ENCODE measurements at regions not wholly inside any gene's neighbourhood (a gene's known extent, or its start where the extent isn't known, plus 50 kb on each side); places are given as distances from the start of the nearest gene placed in this dataset.
"Not testable (repeated sequence)": the region's sequence is repeated elsewhere in the genome, so short reads cannot be mapped to it uniquely, and the experiment has no call there.

DNA sequence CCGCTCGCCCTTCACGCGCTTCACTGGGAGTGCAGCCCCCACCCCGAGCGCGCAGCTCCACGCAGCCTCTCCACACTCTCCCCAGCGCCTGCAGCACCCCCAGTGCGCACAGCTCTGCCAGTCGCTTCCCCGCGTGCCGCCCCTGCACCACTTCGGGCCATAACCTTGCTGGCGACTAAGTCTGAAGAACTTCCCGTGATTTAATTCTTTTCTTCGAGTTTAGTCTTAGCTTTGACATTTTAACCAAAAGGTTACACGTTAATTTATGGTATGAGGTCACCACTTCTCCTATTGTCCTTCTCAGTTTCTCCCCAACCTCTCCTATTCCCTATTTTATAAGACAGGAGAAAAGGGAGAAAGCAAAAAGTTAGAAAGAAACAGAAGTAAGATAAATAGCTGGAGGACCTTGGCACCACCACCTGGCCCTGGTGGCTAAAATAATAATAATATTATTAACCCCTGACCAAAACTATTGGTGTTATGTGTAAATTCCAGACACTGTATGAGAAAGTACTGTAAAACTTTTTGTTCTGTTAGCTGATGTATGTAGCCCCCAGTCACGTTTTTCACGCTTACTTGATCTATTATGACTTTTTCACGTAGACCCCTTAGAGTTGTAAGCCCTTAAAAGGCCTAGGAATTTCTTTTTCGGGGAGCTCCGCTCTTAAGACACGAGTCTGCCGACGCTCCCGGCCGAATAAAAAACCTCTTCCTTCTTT lies 129.2 kb downstream of the KBTBD2 start:
- not testable (repeated sequence) for DNase-seq

DNA sequence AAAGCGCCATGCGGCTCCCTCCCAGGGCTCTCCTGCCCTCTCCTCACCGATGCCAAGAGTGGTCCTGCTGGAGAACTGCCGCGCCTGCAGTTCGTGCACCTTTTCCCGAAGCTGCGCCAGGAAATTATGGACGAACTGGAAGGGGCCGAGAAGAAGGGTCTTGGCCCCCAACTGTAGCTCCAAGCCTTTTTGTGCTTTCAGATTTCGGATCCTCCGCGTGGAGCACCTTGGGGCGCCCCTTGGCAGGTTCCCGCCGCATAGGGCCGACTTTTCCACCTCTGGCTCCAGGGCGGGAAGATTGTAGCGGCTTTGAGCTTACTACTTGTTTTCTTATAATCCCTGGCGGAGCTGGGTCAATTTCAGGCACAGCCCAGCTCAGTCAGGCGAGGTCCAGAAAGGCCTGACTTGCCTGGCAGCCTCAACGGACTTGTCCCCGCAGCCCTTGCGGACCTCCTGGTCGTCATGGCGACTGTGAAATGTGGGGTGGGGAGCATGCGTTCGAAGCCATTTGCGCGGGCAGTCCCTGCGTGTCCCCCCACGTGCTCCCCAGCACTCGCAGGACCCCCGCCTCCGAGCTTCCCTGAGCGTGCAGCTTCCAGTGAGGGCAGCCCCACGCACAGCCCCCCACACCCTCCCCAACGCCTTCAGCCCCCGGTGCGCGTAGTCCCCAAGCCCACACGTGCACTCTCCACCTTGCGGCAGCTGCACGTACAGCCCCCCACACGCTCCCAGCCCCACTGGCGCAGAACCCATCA lies 129.9 kb downstream of the KBTBD2 start:
- no peak for DNase-seq

DNA sequence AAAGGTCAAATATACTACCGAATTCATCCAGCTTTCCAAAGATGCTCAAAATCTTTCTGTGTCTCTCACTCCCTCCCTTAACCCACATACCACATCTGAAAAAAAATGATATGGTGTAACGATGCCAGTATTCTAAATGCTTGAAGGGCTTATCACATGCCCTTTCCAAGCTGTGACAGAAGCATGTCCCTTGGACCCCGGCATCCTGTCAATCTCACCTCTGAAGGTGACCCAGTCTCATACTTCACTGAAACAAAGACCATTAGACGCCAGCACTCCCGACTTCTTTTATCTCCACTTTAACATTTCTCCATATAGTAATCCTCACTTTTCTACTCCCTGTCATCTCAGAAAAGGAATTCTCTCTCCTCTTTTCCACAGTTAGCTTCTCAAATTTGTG lies 130.8 kb downstream of the KBTBD2 start:
- DNase-seq = not testable (repeated sequence)

DNA sequence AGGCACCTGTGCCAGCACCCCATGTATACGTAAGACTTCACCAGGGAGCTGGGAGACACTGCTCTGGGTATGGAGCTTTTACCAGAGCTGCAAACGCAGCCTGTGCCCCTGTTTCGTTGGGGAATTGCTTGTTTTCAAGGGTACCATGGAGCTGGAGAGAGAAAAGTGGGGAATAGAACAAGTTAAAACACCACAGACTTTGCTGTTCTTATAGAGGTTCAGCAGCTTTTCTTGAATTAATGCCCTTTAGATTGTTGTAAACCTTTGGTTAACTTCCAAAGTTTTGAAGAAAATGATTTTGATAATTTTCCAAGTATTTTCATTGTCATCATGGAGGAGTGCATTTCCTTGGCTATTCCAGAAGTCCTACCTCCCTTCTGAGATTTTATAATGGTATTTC lies 131.7 kb downstream of the KBTBD2 start:
- DNase-seq = not testable (repeated sequence)

DNA sequence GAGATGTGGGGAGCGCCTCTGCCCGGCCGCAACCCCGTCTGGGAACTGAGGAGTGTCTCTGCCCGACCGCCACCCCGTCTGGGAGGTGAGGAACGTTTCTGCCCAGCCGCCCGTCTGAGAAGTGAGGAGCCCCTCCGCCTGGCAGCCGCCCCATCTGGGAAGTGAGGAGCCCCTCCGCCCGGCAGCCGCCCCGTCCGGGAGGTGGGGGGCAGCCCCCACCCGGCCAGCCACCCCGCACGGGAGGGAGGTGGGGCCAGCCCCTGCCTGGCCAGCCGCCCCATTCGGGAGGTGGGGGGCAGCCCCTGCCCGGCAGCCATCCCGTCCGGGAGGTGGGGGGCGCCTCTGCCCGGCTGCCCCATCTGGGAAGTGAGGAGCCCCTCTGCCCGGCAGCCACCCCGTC lies 137.7 kb downstream of the KBTBD2 start:
- DNase-seq = not testable (repeated sequence)

DNA sequence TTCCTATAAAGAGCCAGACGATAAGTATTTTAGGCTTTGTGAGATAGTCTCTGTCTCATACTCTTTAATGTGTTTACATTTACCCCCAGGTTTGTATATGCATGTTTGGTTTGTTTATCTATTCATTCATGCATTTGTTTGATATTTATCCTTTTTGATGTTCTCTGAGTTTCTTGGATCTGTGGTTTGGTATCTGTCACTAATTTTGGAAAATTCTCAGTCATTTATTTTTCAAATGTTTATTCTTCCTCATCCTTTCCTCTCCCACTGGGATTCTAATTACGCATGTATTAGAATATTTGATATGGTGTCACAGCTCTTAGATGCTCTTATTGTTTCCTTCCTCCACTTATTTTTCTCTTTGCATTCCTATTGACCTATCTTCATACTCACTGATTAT lies 143.2 kb downstream of the KBTBD2 start:
- DNase-seq = not testable (repeated sequence)

DNA sequence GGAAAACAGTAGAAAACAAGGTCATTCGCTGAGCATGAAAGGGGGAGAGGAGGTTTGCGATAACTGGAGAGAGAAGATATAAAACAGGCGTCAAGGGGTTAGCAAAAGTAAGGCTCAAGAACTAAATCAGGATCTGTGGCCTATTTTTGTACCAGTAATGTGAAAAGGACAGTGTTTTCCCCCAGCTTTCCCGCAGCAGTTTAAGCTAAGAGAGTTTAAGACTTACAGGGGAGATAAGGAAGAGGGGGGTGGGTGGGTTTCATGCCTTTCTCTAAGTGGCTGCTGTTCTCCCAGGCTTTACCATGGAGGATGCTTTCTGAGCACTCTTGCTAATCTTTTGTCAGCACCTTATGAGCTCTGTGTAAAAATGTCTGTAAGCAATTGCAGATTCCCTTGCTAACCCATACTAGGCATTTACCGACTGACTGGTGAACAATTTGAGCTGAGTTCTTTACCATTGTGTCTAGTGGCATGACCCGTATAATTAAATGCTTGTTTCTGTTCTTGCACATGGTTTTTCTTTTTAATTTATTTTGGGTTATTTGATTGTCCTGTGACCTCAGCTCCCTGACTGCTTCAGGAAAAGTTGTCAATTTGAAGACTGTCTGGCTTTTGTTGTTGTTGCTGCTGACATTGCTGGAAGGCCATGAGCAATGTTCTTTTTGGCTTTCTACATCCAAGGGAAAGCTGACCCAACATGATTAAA lies 144.0 kb downstream of the KBTBD2 start:
- not testable (repeated sequence) for DNase-seq

DNA sequence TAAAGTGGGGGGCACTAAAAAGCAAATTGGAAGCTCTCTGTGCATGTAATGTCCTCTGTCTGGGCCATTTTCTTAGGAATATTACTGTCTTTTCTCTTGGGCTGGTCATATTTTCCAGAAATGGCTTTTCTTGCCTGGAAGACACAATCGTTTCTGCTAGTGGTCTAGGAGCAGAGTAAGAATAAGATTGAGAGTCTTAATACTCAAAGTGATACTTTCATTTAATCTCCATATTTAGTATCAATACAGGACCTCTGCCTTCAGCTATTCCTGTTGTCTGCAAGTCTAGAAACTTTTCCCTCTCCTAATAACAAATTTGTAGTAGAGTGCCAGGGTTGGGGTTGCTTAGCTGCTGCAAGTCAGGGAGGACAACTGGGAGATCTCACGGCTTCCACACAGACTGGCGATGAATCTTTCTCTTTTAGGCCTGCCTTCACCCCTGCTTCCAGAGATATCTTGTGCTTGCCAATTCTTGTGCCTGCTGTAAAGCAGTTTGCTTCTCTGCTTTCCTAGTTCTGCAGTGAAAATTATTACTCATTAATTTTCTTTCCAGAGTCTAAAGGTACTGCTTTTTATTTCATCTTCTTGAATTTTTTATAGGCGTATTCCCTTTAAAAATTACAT lies 149.6 kb downstream of the KBTBD2 start:
- DNase-seq = not testable (repeated sequence)

DNA sequence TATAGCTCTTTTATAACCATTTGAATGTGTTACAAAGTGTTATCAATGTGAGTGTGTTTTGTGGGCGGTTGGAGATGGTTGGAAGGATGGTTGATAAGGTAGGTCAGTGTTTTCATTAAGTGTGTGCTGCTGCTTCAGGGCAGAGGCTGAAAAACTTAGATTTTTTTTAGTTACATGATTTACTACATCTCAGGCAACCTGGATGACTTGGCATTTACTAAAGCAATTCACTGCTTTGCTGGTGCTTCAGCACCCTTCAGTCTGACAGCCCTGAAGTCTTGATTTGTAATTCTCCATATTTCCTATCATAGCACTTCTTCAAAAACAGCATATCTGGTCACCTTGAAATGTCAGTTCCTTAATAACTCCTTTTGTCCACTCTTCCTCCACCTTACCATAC lies 151.8 kb downstream of the KBTBD2 start:
- DNase-seq = not testable (repeated sequence)

DNA sequence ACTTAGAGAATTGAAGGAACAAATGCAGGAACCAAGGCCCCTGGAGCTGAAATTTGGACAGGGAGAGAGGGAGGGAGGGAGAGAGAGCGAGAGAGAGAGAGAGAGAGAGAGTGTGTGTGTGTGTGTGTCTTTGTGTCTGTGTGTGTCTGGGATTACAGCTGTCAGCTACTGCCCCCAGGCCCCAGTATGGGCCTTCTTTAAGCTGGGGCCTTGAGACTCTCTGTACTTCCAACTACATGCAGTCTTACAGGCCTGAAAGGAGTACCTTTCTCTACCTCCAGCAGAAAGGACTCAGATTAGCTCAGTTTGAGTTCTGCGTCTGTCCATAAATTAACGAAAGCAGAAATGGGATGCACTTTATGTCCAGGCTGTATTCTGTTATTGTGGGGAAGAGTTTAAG lies 153.2 kb downstream of the KBTBD2 start:
- not testable (repeated sequence) for DNase-seq

DNA sequence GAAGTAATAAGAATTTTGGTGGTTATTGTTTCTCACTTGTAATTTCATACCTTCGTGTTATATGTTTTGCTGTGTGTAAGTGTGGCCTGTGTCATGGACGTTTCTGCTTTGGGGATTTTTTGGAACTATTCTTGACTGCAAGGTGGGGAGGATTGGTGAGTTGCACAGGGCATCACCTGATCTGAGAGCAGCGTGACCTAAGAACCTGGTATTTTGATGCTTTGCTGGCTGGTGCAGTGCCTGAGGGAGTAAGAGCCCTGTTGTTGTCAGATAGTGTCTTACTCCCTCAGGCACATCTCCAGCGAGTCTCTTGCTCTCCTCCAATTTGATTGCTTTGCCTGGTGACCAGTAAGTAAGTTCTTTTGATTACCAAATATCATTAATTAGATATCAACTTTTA lies 158.8 kb downstream of the KBTBD2 start:
- DNase-seq = not testable (repeated sequence)

DNA sequence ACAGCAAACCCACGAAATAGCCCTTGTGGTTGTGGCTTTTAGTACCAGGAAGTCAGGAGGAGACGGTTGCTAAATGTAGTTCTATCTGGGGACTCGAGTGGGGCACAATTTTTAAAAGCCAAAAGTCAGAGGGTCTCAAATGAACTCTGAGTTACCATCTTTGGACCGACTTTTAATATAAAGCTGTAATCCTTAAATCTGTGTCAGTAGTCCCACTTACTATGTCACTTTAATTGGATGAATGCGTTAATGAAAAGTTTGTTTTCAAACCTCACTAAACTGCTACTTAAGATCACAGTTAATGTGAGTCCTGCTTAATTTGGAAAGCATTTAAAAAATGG lies 162.3 kb downstream of the KBTBD2 start:
- DNase-seq = peak; percentile 2

DNA sequence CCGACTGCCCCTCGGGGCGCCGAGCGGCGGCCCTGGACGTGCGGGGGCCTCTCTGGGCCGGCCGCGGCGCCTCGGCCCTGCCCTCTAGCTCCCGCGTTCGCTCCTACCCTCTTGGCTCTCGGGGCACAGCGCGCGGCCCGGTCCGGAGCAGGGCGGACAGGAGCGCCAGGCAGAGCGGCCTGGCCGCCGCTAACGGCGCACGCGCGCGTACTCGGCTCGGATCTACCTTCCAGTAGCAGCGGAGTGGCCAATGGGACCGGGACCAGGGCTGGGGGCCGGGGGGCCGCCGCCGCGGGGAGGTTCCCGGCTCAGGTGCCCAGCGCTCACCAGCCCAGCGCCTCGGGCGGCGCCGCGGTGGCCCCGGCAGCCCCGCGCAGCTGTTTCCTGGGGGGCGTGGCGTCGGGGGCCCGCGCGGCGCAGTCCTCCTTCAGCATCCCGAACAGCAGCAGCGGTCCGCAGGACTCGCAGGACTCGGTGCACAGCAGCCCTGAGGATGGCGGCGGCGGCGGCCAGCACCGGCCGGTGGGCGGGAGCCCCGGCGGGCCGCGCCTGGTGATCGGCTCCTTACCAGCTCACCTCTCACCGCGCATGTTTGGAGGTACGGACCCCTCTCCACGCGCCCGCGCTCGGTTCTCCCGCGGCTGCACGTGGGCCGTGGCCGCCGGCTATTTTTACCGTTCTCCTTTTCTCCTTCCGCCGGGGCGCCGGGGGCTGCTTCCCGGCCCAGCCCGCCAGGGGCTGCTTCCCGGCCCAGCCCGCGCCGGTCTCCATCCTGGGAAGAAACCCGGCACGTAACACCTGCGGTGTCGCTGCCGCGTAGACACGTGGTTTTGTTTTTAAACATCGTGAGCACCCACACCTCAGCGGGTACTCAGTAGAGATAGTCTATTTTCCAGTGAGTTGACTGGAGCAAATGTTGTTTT lies 162.9 kb downstream of the KBTBD2 start:
- peak; percentile 65 for DNase-seq

DNA sequence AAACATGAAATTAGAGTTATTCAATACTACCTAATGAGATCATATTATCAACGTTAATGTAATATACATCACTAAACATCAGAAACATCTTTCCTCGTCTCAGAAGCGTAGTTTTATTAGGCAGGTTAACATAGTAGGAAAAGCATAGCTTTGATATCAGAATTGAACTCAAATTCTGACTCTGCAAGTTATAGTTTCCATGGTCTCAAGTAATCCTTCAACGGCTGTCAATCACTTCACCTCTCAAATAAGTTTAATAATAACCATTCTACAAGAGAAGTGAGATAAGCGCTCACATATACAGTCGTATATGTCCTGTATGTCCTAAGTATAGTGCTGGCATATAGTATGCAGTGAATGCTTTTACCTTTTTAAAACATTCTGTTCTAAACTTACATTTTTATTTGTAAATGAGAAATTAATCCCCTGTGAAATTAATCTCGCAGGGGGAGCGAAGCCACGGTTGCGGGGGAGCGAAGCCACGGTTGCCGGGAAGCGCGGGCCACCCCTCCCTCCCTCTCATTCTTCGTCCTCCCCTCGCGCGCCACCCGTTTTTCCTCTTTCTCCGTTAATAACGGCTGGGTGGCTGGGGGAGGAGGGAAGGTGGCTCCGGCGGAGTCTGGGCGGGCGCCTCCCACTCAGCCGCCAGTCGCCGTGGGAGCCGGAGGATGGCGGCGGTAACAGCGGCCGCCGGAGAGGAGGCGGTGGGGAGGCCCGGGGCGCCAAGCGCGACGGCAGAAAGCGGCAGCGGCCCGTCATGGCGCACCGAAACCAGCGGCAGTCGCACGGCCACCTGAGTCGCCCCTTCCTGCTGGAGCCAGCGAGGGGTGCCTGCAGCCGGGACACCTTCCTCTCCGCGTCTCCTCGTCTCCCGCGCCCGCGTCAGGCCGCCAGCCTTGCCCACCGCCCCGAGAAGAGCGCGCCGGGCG lies 163.8 kb downstream of the KBTBD2 start:
- DNase-seq = peak; percentile 45

DNA sequence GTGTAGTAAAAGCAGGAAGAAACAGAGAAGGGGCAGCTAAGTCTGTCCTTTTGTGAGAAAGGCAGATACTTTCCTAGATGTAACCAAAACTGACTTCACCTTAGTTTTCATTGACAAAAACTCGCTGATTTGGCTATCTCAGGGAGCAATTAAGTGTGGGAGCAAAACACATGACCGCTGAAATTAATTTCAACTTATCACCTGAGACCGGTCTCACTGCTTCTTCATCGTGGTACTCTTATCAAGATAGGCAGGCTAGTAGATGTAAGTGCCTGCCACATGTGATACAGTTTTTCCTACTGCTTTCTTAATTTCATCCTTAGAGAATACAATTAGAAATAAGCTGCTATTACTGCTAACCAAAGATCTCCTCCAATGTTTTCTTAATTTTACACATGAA lies 168.7 kb downstream of the KBTBD2 start:
- DNase-seq = not testable (repeated sequence)

DNA sequence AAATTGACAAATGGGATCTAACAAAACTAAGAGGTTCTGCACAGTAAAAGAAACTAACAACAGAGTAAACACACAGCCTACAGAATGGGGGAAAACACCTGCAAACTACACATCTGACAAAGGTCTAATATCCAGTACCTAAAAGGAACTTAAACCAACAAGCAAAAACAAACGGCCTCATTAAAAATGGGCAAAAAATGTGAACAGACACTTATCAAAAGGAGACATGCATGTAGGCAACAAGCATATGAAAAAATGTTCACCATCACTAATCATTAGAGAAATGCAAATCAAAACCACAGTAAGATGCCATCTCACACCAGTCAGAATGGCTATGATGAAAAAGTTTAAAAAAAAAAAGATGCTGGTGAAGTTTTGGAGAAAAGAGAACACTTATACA lies 197.4 kb downstream of the KBTBD2 start:
- no peak for DNase-seq

DNA sequence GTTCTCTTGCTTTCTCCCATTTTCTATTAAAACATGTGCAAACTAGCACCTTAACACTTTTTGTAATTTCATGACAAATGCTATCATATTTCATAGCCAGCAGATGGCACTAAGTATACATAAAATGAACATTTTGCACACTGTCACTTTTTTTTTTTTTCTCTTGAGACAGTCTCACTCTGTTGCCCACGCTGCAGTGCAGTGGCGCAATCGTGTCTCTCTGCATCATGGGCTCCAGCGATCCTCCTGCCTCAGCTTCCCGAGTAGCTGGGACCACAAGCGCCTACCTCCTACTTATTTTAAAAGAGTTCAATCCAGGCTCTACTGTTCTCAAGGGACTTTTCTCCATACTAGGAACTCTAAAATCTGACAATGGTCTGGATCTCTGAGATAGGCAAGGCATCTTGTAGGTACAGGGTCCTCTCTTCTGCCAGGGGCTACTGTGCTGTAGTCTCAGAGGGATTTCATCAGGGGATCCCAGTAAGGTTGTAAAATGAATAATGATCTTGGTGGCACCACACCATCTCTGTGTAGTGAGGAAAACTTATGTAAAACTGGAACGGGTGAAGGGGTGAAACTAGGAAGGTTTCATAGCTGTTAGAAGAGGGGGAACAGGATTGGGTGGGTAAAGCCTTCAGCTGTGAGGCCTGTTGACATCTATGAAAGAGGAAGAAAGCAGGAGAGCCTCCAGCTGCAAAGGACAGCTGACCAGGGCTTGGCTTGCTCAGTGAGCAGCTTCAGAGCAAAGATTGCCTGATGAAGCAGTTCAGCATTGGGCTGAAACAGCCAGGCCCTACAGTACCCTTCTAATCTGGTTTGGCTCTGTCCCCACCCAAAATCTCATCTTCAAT lies 196.9 kb downstream of the AVL9 start:
- not testable (repeated sequence) for DNase-seq

DNA sequence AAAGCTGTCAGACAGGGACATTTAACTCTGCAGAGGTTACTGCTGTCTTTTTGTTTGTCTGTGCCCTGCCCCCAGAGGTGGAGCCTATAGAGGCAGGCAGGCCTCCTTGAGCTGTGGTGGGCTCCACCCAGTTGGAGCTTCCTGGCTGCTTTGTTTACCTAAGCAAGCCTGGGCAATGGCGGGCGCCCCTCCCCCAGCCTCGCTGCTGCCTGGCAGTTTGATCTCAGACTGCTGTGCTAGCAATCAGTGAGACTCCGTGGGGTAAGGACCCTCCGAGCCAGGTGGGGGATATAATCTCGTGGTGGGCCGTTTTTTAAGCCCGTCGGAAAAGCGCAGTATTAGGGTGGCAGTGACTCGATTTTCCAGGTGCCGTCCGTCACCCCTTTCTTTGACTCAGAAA lies 192.8 kb downstream of the AVL9 start:
- not testable (repeated sequence) for DNase-seq

DNA sequence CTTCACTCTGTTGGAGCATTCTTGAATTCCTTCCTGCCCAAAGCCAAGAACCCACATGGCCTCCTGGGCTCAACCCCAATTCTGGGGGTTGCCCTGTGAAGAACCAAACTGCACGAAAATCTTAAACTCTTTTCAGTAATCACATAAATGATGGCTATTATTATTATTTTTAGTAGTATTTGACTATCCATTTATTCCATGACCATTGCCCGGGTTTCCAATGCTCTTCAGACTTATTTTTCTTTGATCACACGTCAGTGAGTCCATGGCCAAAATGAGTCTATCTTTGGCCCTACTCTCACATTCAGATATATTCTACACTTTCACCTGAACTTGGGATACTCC lies 185.9 kb downstream of the AVL9 start:
- no peak for DNase-seq

All from NCI-H1105 treated with DMSO at 0.1 percent for 48 hours (cell line).